Fibroblast of skin of right biceps (primary cell): ENCODE measurements at regions not wholly inside any gene's neighbourhood (a gene's known extent, or its start where the extent isn't known, plus 50 kb on each side); places are given as distances from the start of the nearest gene placed in this dataset.
A peak's percentile ranks its signal among the peaks of the same experiment; 100 is the strongest.
"Not testable (repeated sequence)": the region's sequence is repeated elsewhere in the genome, so short reads cannot be mapped to it uniquely, and the experiment has no call there.

Experiments
- DNase-seq: peaks from one replicate; pipeline ENCODE4 v3.0.0-alpha.2; 2013

GRCh38 chr2:220743203-220743602, 828.9 kb downstream of the EPHA4 start:
- DNase-seq, result no peak

- no peak for DNase-seq
These were observed 827.2 kb downstream of the EPHA4 start for GRCh38 chr2:220744861-220745260.

GRCh38 chr2:220745682-220746081, 826.4 kb downstream of the EPHA4 start:
- DNase-seq, result no peak

GRCh38 chr2:220747736-220748135, 824.4 kb downstream of the EPHA4 start:
- DNase-seq, result no peak

- DNase-seq, result no peak
These were observed 823.1 kb downstream of the EPHA4 start for GRCh38 chr2:220748875-220749479.

- no peak for DNase-seq
These were observed 818.6 kb downstream of the EPHA4 start for GRCh38 chr2:220753486-220753885.

- no peak for DNase-seq
These were observed 815.5 kb downstream of the EPHA4 start for GRCh38 chr2:220756653-220757052.

GRCh38 chr2:220758376-220758775, 813.7 kb downstream of the EPHA4 start:
- DNase-seq, result not testable (repeated sequence)

GRCh38 chr2:220764171-220764570, 807.9 kb downstream of the EPHA4 start:
- DNase-seq, result no peak

GRCh38 chr2:220767591-220768255, 804.4 kb downstream of the EPHA4 start:
- DNase-seq, result no peak

GRCh38 chr2:220775856-220776488, 796.1 kb downstream of the EPHA4 start:
- peak; percentile 8 for DNase-seq

- DNase-seq, result peak; percentile 17
These were observed 793.0 kb downstream of the EPHA4 start for GRCh38 chr2:220779076-220779475.

GRCh38 chr2:220779511-220779910, 792.6 kb downstream of the EPHA4 start:
- no peak for DNase-seq

- peak; percentile 80 for DNase-seq
These were observed 792.2 kb downstream of the EPHA4 start for GRCh38 chr2:220779931-220780330.

GRCh38 chr2:220781622-220782241, 790.4 kb downstream of the EPHA4 start:
- no peak for DNase-seq

- DNase-seq, result no peak
These were observed 789.4 kb downstream of the EPHA4 start for GRCh38 chr2:220782609-220783113.

GRCh38 chr2:220783671-220784070, 788.4 kb downstream of the EPHA4 start:
- no peak for DNase-seq

GRCh38 chr2:220785178-220785577, 786.9 kb downstream of the EPHA4 start:
- no peak for DNase-seq

- no peak for DNase-seq
These were observed 785.9 kb downstream of the EPHA4 start for GRCh38 chr2:220786216-220786615.

GRCh38 chr2:220787251-220787650, 784.9 kb downstream of the EPHA4 start:
- DNase-seq, result peak; percentile 35

- DNase-seq, result peak; percentile 45
These were observed 782.1 kb downstream of the EPHA4 start for GRCh38 chr2:220789961-220790360.

GRCh38 chr2:220795705-220796104, 776.4 kb downstream of the EPHA4 start:
- no peak for DNase-seq

GRCh38 chr2:220811115-220811514, 761.0 kb downstream of the EPHA4 start:
- peak; percentile 9 for DNase-seq
